ENCODE measurements at regions not wholly inside any gene's neighbourhood (a gene's known extent, or its start where the extent isn't known, plus 50 kb on each side); places are given as distances from the start of the nearest gene placed in this dataset.
"Not testable (repeated sequence)": the region's sequence is repeated elsewhere in the genome, so short reads cannot be mapped to it uniquely, and the experiment has no call there.

DNA sequence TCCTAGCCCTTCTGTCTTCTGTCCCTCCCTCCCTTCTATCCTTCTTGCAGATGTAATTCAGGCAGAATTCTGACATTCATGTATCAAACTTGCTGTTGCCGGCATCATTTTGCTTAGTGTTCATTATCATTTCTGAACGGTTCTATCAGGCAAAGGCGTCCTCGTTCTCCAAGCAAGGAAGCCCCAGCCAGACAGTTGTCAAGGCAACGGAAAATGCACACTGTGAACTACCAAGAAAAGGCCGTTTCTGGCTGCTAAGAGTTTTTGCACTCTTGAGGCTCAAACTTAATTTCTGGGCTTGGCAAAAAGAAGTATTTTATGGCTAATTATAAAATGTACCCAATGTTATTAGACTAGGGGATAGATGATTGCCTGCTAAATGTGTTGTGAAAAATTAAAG lies 164.7 kb upstream of the KCNJ15 start:
- H3K4me1 Mint-ChIP-seq (ENCODE audit: low read depth in 2 of 2): no peaks in the 10 kb centered on the region
- ATAC-seq (no peak), DNase-seq (ENCODE audit: low spot score) (no peak)
- no peak overlapping the region for H3K27ac Mint-ChIP-seq
- H3K36me3 Mint-ChIP-seq: no peaks in the 10 kb centered on the region
- peaks cover 1% of the 10 kb centered on the region for H3K9me3 Mint-ChIP-seq
- H3K27me3 Mint-ChIP-seq: peaks cover 11 to 34% of the 10 kb centered on the region in 2 donors
- no peak overlapping the region for H3K4me3 Mint-ChIP-seq

DNA sequence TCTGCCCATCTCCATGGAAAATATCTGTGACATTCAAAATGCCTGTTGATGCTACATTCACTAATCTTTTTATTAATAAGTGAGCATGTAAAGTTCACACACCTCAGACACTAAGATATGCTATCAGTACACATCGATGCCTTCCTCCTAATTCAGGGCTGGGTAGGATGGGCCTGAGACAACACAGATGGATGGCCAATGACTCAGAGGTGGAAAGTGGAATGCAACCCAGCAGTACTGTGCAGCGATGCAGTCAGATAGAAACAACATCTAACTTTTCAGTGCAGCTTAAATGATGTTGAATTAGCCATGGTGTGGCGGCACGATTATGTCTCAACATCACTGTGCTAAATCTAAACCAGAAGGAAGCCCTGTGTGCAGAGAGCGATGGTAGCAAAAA lies 161.6 kb upstream of the KCNJ15 start:
- H3K9me3 Mint-ChIP-seq: peaks cover 7% of the 10 kb centered on the region
- no peak overlapping the region for H3K4me3 Mint-ChIP-seq
- no peak for ATAC-seq
- H3K27ac Mint-ChIP-seq: no peak overlapping the region
- no peak for DNase-seq (ENCODE audit: low spot score)
- no peaks in the 10 kb centered on the region for H3K4me1 Mint-ChIP-seq (ENCODE audit: low read depth in 2 of 2)
- H3K27me3 Mint-ChIP-seq: peaks cover 16 to 36% of the 10 kb centered on the region in 2 donors
- no peaks in the 10 kb centered on the region for H3K36me3 Mint-ChIP-seq

GRCh38 chr21:38097789-38098188 lies 159.0 kb upstream of the KCNJ15 start:
- Mint-ChIP-seq H3K4me3 (no peak overlapping the region), H3K36me3 (no peaks in the 10 kb centered on the region), H3K27ac (no peak overlapping the region), H3K4me1 (ENCODE audit: low read depth in 2 of 2) (no peaks in the 10 kb centered on the region), H3K27me3 (peaks cover 24 to 49% of the 10 kb centered on the region in 2 donors), H3K9me3 (peaks cover 8% of the 10 kb centered on the region)
- DNase-seq (ENCODE audit: low spot score) (no peak), ATAC-seq (no peak)

GRCh38 chr21:38112219-38112789 lies 144.5 kb upstream of the KCNJ15 start:
- H3K36me3 Mint-ChIP-seq: no peaks in the 10 kb centered on the region
- H3K4me3 Mint-ChIP-seq: no peak overlapping the region
- ATAC-seq (no peak), DNase-seq (ENCODE audit: low spot score) (no peak)
- peaks cover 14 to 23% of the 10 kb centered on the region in 2 donors for H3K27me3 Mint-ChIP-seq
- no peak overlapping the region for H3K27ac Mint-ChIP-seq
- no peaks in the 10 kb centered on the region for H3K4me1 Mint-ChIP-seq (ENCODE audit: low read depth in 2 of 2)
- peaks cover 4% of the 10 kb centered on the region for H3K9me3 Mint-ChIP-seq

GRCh38 chr21:38114717-38115333 lies 142.0 kb upstream of the KCNJ15 start:
- ATAC-seq (no peak), DNase-seq (ENCODE audit: low spot score) (no peak)
- Mint-ChIP-seq H3K4me3 (no peak overlapping the region), H3K27me3 (peaks cover 12 to 23% of the 10 kb centered on the region in 2 donors), H3K36me3 (no peaks in the 10 kb centered on the region), H3K27ac (no peak overlapping the region), H3K9me3 (peaks cover 4% of the 10 kb centered on the region), H3K4me1 (ENCODE audit: low read depth in 2 of 2) (no peaks in the 10 kb centered on the region)

DNA sequence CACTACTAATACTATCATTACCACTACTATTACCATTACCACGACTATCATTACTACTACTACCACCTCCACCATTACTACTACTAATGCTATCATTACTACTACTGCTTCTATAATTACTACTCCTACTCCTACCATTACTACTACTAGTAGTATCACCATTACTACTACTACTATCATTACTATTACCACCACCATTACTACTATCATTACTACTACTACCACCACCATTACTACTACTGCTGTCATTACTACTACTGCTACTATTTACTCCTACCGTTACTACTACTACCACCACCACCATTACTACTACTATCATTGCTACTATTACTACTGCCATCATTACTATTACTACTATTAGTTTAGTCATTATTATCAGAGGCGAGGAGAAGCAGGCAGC lies 140.9 kb upstream of the KCNJ15 start:
- H3K9me3 Mint-ChIP-seq: peaks cover 4% of the 10 kb centered on the region
- H3K4me1 Mint-ChIP-seq (ENCODE audit: low read depth in 2 of 2): no peaks in the 10 kb centered on the region
- ATAC-seq: no peak
- peaks cover 13 to 23% of the 10 kb centered on the region in 2 donors for H3K27me3 Mint-ChIP-seq
- H3K27ac Mint-ChIP-seq: no peak overlapping the region
- DNase-seq (ENCODE audit: low spot score): no peak
- H3K36me3 Mint-ChIP-seq: no peaks in the 10 kb centered on the region
- H3K4me3 Mint-ChIP-seq: no peak overlapping the region

DNA sequence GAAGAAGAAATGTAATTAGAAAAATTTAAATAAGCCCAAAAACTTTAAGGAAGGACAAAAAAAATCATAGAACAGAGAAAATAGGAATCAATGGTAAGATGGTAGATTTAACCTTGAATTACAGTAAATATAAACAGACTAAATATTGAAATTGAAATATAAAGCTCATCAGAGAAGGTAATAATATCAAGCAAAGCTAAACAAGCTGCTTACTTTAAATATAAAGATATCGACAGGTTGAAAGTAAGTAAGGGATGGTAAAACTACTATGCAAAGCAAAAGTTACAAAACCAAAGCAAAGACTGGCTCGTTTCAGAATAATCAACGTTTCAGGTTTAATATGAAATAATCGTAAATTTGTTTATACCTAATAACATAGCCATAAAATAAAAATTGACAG lies 137.0 kb upstream of the KCNJ15 start:
- Mint-ChIP-seq H3K4me1 (ENCODE audit: low read depth in 2 of 2) (no peaks in the 10 kb centered on the region), H3K36me3 (no peaks in the 10 kb centered on the region), H3K4me3 (no peak overlapping the region), H3K27me3 (peaks cover 8 to 13% of the 10 kb centered on the region in 2 donors), H3K27ac (no peak overlapping the region), H3K9me3 (peaks cover 4% of the 10 kb centered on the region)
- DNase-seq (ENCODE audit: low spot score): no peak
- no peak for ATAC-seq

DNA sequence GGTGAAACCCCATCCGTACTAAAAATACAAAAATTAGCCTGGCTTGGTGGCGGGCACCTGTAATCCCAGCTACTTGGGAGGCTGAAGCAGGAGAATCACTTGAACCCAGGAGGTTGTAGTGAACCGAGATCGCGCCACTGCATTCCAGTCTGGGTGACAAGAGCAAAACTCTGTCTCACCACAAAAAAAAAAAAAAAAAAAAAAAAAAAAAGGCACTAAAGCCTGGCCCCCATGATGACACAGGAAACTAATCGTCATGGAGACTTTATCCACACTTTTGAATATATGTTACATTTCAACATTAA lies 136.2 kb upstream of the KCNJ15 start:
- not testable (repeated sequence) for H3K27ac Mint-ChIP-seq; H3K36me3 Mint-ChIP-seq; DNase-seq (ENCODE audit: low spot score); H3K4me3 Mint-ChIP-seq; H3K9me3 Mint-ChIP-seq; H3K4me1 Mint-ChIP-seq (ENCODE audit: low read depth in 2 of 2); ATAC-seq
- peaks cover 7 to 17% of the 10 kb centered on the region in 2 donors for H3K27me3 Mint-ChIP-seq

GRCh38 chr21:38120984-38121855 lies 135.6 kb upstream of the KCNJ15 start:
- no peaks in the 10 kb centered on the region for H3K4me1 Mint-ChIP-seq (ENCODE audit: low read depth in 2 of 2)
- H3K27me3 Mint-ChIP-seq: peaks cover 5 to 15% of the 10 kb centered on the region in 2 donors
- H3K36me3 Mint-ChIP-seq: no peaks in the 10 kb centered on the region
- ATAC-seq (no peak), DNase-seq (ENCODE audit: low spot score) (no peak)
- no peak overlapping the region for H3K4me3 Mint-ChIP-seq
- no peaks in the 10 kb centered on the region for H3K9me3 Mint-ChIP-seq
- no peak overlapping the region for H3K27ac Mint-ChIP-seq

DNA sequence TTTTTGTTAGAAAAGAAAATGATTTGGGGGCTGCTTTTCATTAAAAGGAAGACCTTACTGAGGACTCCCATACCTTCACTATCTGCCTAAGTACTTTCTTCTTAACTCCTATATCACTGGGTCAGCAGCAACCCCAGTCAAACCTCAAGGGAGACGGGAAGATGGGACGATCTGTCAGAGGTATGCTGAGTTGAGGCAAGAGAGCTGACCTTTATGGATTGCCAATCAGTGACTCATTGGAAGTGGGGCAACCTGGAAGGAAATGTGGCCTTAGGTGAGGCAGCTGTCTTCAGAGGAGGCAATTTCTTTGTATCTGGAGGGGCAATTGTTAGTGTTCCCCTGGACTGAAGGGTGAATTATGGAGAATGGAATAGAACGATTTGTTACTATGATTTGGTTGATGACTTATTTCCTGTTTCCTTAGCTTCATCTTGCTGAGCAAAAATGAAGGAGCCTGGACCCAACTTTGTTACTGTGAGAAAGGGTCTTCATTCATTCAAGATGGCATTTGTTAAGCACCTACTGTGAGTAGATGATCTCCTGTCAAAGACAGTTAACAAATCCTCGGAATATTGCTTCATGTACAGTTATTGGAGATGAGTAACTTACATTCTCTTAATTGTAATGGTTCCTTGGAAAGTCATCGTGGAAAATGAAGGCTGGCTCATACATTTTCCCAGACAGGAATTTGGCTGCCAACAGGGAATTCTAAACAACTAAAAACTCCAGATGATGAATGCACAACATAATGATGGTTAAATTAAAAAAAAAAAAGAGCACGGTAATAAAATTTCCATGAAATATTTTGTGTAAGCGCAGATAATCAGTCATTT lies 134.7 kb upstream of the KCNJ15 start:
- H3K27ac Mint-ChIP-seq: no peak overlapping the region
- no peak for DNase-seq (ENCODE audit: low spot score)
- H3K4me3 Mint-ChIP-seq: no peak overlapping the region
- H3K9me3 Mint-ChIP-seq: no peaks in the 10 kb centered on the region
- ATAC-seq: no peak
- no peaks in the 10 kb centered on the region for H3K4me1 Mint-ChIP-seq (ENCODE audit: low read depth in 2 of 2)
- H3K36me3 Mint-ChIP-seq: no peaks in the 10 kb centered on the region
- peaks cover 6 to 16% of the 10 kb centered on the region in 2 donors for H3K27me3 Mint-ChIP-seq

GRCh38 chr21:38123626-38124025 lies 133.2 kb upstream of the KCNJ15 start:
- Mint-ChIP-seq H3K4me3 (no peak overlapping the region), H3K9me3 (no peaks in the 10 kb centered on the region), H3K4me1 (ENCODE audit: low read depth in 2 of 2) (no peaks in the 10 kb centered on the region), H3K27me3 (peaks cover 12 to 20% of the 10 kb centered on the region in 2 donors), H3K27ac (no peak overlapping the region), H3K36me3 (no peaks in the 10 kb centered on the region)
- ATAC-seq (peak in 1 of 2 donors; percentile 43), DNase-seq (ENCODE audit: low spot score) (no peak)

DNA sequence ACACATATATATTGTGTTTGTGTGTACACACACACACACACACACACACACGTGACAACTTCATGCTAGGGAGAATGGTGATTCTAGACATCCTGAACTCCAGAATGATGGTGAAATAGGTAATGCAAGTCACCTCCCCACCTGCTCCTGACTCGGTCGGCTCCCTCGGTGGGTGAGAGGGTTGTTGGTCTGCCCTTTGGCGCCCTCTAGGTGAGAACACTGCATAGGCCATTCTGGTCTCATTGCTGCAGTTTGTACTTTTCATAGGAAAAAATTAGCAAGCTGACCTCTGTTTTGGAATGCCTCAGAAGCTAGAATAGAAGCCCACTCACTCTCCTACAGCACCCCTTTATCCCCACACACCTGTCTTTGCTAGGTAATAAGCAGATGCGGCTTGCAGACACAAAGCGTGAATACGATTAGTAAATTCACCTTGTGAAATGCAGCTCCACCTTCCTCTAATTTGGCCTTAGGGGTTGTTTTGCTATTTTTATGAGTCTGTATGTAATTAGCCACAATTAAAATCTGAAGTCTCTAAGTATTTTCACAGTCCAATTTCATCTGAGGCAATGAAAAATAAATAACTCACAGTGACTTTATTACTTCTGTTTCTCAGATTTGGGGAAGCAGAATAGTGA lies 130.0 kb upstream of the KCNJ15 start:
- DNase-seq (ENCODE audit: low spot score): no peak
- peak in 1 of 2 donors; percentile 62 for ATAC-seq
- H3K4me3 Mint-ChIP-seq: no peak overlapping the region
- H3K36me3 Mint-ChIP-seq: no peaks in the 10 kb centered on the region
- peaks cover 24 to 27% of the 10 kb centered on the region in 2 donors for H3K27me3 Mint-ChIP-seq
- no peaks in the 10 kb centered on the region for H3K4me1 Mint-ChIP-seq (ENCODE audit: low read depth in 2 of 2)
- H3K9me3 Mint-ChIP-seq: no peaks in the 10 kb centered on the region
- no peak overlapping the region for H3K27ac Mint-ChIP-seq

DNA sequence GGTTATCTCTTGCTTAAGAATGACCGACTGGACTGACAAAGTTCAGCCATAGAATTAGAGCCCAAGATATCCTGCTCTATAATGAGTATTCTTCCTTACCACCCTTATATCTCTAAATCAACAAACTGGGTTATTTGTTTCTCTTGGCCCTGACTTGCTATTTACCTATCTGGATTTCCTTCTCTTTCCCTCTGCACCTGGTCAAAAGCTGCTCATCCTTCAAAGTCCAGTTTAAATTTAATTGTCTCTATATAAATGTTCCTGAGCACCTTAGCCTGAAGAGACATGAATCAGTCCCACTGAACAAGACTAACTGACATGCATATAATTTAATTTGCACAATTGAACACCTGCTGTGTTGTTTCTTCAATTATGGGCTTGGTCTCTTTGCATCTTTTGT lies 127.1 kb upstream of the KCNJ15 start:
- Mint-ChIP-seq H3K27me3 (peaks cover 22 to 29% of the 10 kb centered on the region in 2 donors), H3K4me1 (ENCODE audit: low read depth in 2 of 2) (no peaks in the 10 kb centered on the region)

More for the DNA sequence above, 127.1 kb upstream of the KCNJ15 start:
- H3K4me3 Mint-ChIP-seq: no peak overlapping the region
- ATAC-seq: no peak
- no peaks in the 10 kb centered on the region for H3K9me3 Mint-ChIP-seq
- no peak for DNase-seq (ENCODE audit: low spot score)
- H3K36me3 Mint-ChIP-seq: no peaks in the 10 kb centered on the region
- no peak overlapping the region for H3K27ac Mint-ChIP-seq
